Activated CD4-positive, alpha-beta T cell treated with anti-CD3 and anti-CD28 coated beads, Interleukin-2, amount 10 ng/mL, durations not matched to agents 7 days and 5 days (primary cell): ENCODE measurements at regions not wholly inside any gene's neighbourhood (a gene's known extent, or its start where the extent isn't known, plus 50 kb on each side); places are given as distances from the start of the nearest gene placed in this dataset.

Experiments used
- CTCF ChIA-PET: fragments of 350-600 bp; sonication (Branson Sonifier 250); formaldehyde crosslinking; loops from one replicate; lab custom pipeline; 2021; ENCODE audit warnings: antibody characterized with exemption; lab: Charles Lee
- POLR2A ChIA-PET: fragments of 350-600 bp; sonication (Branson Sonifier 250); formaldehyde crosslinking; loops from one replicate; lab custom pipeline; 2021; ENCODE audit warnings: antibody characterized with exemption; lab: Charles Lee
- DNase-seq: peaks from one replicate; pipeline ENCODE4 v3.0.0-alpha.2; 2020
- H3K27ac Mint-ChIP-seq: one replicate; pipeline ENCODE4 v1.8.0; 2021; ENCODE audit warnings: mild to moderate bottlenecking, moderate library complexity, mixed read lengths
- H3K27me3 Mint-ChIP-seq: one replicate; pipeline ENCODE4 v1.8.0; 2021; ENCODE audit warnings: mixed read lengths
- H3K36me3 Mint-ChIP-seq: one replicate; pipeline ENCODE4 v1.8.0; 2021; ENCODE audit warnings: low read depth, mixed read lengths
- H3K4me1 Mint-ChIP-seq: one replicate; pipeline ENCODE4 v1.8.0; 2021; ENCODE audit warnings: mixed read lengths
- H3K4me3 Mint-ChIP-seq: one replicate; pipeline ENCODE4 v1.8.0; 2021; ENCODE audit warnings: mild to moderate bottlenecking, moderate library complexity, mixed read lengths
- H3K9me3 Mint-ChIP-seq: one replicate; pipeline ENCODE4 v1.8.0; 2021; ENCODE audit warnings: mixed read lengths

GRCh38 chr1:219753914-219754313 is 141.0 kb upstream of the ZC3H11B start:
- DNase-seq = no peak
- H3K4me3 Mint-ChIP-seq = no peak overlapping the region
- H3K9me3 Mint-ChIP-seq = no peaks in the 10 kb centered on the region
- H3K27ac Mint-ChIP-seq = no peak overlapping the region
- H3K27me3 Mint-ChIP-seq = no peaks in the 10 kb centered on the region
- H3K4me1 Mint-ChIP-seq = no peaks in the 10 kb centered on the region
- ChIA-PET CTCF (no interaction called here), POLR2A (no interaction called here)
- no peaks in the 10 kb centered on the region for H3K36me3 Mint-ChIP-seq

GRCh38 chr1:219752645-219753044 is 139.7 kb upstream of the ZC3H11B start:
- ChIA-PET POLR2A (no interaction called here), CTCF (no interaction called here)
- Mint-ChIP-seq H3K4me1 (no peaks in the 10 kb centered on the region), H3K9me3 (no peaks in the 10 kb centered on the region), H3K36me3 (no peaks in the 10 kb centered on the region), H3K27ac (no peak overlapping the region), H3K27me3 (no peaks in the 10 kb centered on the region), H3K4me3 (no peak overlapping the region)
- DNase-seq = no peak

- Mint-ChIP-seq H3K4me1 (no peaks in the 10 kb centered on the region), H3K4me3 (no peak overlapping the region), H3K27ac (no peak overlapping the region), H3K27me3 (no peaks in the 10 kb centered on the region), H3K9me3 (no peaks in the 10 kb centered on the region), H3K36me3 (no peaks in the 10 kb centered on the region)
- DNase-seq = no peak
- CTCF ChIA-PET = no interaction called here
- POLR2A ChIA-PET = no interaction called here
Measured at GRCh38 chr1:219751870-219752507, 139.1 kb upstream of the ZC3H11B start.

- ChIA-PET CTCF (no interaction called here), POLR2A (no interaction called here)
- Mint-ChIP-seq H3K4me1 (no peaks in the 10 kb centered on the region), H3K4me3 (no peak overlapping the region), H3K27me3 (no peaks in the 10 kb centered on the region), H3K27ac (no peak overlapping the region), H3K36me3 (no peaks in the 10 kb centered on the region), H3K9me3 (no peaks in the 10 kb centered on the region)
- DNase-seq = no peak
Measured at GRCh38 chr1:219749370-219749769, 136.5 kb upstream of the ZC3H11B start.

GRCh38 chr1:219746141-219746540 is 133.2 kb upstream of the ZC3H11B start:
- ChIA-PET POLR2A (no interaction called here), CTCF (no interaction called here)
- Mint-ChIP-seq H3K27ac (no peak overlapping the region), H3K4me1 (no peaks in the 10 kb centered on the region), H3K4me3 (no peak overlapping the region), H3K27me3 (no peaks in the 10 kb centered on the region), H3K36me3 (no peaks in the 10 kb centered on the region), H3K9me3 (no peaks in the 10 kb centered on the region)
- no peak for DNase-seq

GRCh38 chr1:219744652-219745469 is 132.0 kb upstream of the ZC3H11B start:
- no peaks in the 10 kb centered on the region for H3K9me3 Mint-ChIP-seq
- no peaks in the 10 kb centered on the region for H3K27me3 Mint-ChIP-seq
- ChIA-PET POLR2A (no interaction called here), CTCF (no interaction called here)
- H3K36me3 Mint-ChIP-seq = no peaks in the 10 kb centered on the region
- no peak overlapping the region for H3K4me3 Mint-ChIP-seq
- no peak overlapping the region for H3K27ac Mint-ChIP-seq
- DNase-seq = no peak
- H3K4me1 Mint-ChIP-seq = no peaks in the 10 kb centered on the region

GRCh38 chr1:219741011-219741970 is 128.4 kb upstream of the ZC3H11B start:
- POLR2A ChIA-PET = no interaction called here
- no peaks in the 10 kb centered on the region for H3K9me3 Mint-ChIP-seq
- no peak overlapping the region for H3K27ac Mint-ChIP-seq
- H3K27me3 Mint-ChIP-seq = no peaks in the 10 kb centered on the region
- H3K4me3 Mint-ChIP-seq = no peak overlapping the region
- CTCF ChIA-PET = no interaction called here
- DNase-seq = no peak
- no peaks in the 10 kb centered on the region for H3K4me1 Mint-ChIP-seq
- H3K36me3 Mint-ChIP-seq = no peaks in the 10 kb centered on the region

GRCh38 chr1:219733511-219734174 is 120.7 kb upstream of the ZC3H11B start:
- DNase-seq = no peak
- Mint-ChIP-seq H3K27ac (no peak overlapping the region), H3K36me3 (no peaks in the 10 kb centered on the region), H3K9me3 (peaks cover 2% of the 10 kb centered on the region), H3K4me3 (no peak overlapping the region), H3K4me1 (no peaks in the 10 kb centered on the region), H3K27me3 (no peaks in the 10 kb centered on the region)
- ChIA-PET POLR2A (no interaction called here), CTCF (no interaction called here)

GRCh38 chr1:219732814-219733491 is 120.0 kb upstream of the ZC3H11B start:
- Mint-ChIP-seq H3K36me3 (no peaks in the 10 kb centered on the region), H3K4me3 (no peak overlapping the region), H3K27me3 (no peaks in the 10 kb centered on the region), H3K9me3 (peaks cover 7% of the 10 kb centered on the region), H3K4me1 (no peaks in the 10 kb centered on the region), H3K27ac (no peak overlapping the region)
- DNase-seq = no peak
- CTCF ChIA-PET = no interaction called here
- POLR2A ChIA-PET = no interaction called here

GRCh38 chr1:219731771-219732170 is 118.9 kb upstream of the ZC3H11B start:
- Mint-ChIP-seq H3K27ac (no peak overlapping the region), H3K9me3 (peaks cover 12% of the 10 kb centered on the region), H3K36me3 (no peaks in the 10 kb centered on the region), H3K4me1 (no peaks in the 10 kb centered on the region), H3K27me3 (no peaks in the 10 kb centered on the region), H3K4me3 (no peak overlapping the region)
- CTCF ChIA-PET = no interaction called here
- no peak for DNase-seq
- POLR2A ChIA-PET = no interaction called here

- no peak for DNase-seq
- H3K27me3 Mint-ChIP-seq = no peaks in the 10 kb centered on the region
- no peak overlapping the region for H3K27ac Mint-ChIP-seq
- no peak overlapping the region for H3K4me3 Mint-ChIP-seq
- H3K9me3 Mint-ChIP-seq = peaks cover 25% of the 10 kb centered on the region
- H3K36me3 Mint-ChIP-seq = no peaks in the 10 kb centered on the region
- CTCF ChIA-PET = no interaction called here
- no peaks in the 10 kb centered on the region for H3K4me1 Mint-ChIP-seq
- POLR2A ChIA-PET = interaction anchor here (0.6 kb wide), 1 partner anchor 67 kb away, joined by 7 read pairs; no protein-coding TSS in a partner anchor
Measured at GRCh38 chr1:219726480-219727272, 113.8 kb upstream of the ZC3H11B start.
